NCI-H748 treated with DMSO at 0.1 percent for 48 hours (cell line): ENCODE measurements at regions not wholly inside any gene's neighbourhood (a gene's known extent, or its start where the extent isn't known, plus 50 kb on each side); places are given as distances from the start of the nearest gene placed in this dataset.

Source experiments
- DNase-seq: peaks from one replicate; lab custom pipeline; 2025; lab: John Stamatoyannopoulos, UW

DNA sequence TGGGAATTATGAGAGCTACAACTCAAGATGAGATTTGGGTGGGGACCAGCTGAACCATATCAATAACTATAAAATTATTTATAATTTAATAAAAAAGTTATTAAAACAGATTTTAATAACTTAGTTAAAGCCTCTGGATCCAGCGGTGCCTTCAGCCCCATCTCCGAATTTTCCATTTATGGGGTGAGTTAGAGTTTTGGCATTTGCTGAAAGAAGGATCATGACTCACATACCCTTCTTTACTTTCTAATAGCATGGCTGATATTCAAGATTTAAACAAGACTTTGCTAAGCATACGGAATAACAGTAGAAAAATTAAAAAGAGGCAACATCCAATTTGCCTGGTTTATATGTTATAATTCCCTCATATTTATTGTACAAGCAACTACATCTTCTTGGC is 94.5 kb downstream of the RDH14 start:
- DNase-seq, result no peak

DNA sequence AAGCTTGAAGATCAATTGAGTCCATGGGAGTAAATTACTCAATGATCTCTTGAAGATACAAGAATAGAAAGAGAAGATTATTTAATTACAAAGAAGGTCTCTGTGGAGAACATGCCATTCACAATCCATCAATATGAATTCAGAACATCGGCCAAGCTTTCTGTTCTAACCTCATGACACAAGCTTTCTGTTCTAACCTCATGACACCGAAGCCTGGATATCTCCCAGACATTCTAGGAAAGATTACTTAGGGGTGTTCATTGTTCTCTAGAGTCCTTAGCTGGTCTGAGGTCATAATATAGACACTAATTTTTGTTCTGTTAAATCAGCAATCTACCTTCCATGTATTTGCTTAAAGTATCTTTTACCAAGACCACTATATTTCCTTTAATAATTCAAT is 95.5 kb downstream of the RDH14 start:
- no peak for DNase-seq

DNA sequence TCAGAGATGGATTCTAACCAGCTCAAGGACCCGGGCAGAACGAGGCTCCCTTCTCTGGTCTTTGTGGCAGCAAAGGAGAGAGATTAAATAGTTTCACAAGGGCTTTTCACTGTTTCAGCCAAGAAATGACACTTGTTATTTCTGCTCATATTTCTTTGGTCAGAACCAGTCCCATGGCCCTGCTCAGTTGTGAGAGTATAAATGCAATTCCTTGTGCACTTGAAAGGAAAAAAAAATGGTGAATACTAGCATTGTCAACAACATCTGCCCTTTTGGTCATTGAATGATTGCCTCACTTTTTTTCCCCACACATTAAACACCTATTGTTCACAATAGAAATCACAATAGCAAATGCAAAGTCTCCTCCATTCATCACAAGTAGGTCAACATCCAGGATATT is 104.4 kb downstream of the RDH14 start:
- no peak for DNase-seq

DNA sequence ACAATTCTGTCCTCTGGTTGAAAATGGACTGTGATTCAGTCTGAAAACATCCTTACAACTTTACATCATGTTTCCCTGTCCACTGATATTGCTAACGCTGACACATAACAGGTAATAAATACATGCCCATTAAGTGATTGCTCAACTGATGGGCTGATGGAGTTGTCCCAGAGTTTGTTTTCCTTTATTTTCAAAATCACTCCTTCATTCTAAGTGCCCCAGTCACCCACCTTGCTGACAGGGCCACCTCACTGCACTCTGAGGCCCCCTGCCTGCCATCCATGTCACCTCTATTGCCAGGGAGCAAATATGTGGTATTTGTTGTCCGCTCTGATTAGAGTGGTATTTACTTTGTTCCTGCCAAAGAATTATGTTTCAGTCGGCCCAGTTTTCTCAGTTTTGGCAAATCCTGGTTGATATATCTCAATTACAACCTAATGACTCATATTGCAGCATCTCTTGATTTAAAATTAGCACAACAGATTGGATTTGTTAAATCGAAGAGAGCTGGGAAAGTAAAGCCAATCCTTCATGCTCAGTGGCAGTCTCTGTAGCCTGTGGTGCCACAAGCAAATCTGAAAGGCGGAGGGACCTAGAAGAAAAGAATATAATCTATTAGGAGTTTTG is 105.1 kb downstream of the RDH14 start:
- no peak for DNase-seq

DNA sequence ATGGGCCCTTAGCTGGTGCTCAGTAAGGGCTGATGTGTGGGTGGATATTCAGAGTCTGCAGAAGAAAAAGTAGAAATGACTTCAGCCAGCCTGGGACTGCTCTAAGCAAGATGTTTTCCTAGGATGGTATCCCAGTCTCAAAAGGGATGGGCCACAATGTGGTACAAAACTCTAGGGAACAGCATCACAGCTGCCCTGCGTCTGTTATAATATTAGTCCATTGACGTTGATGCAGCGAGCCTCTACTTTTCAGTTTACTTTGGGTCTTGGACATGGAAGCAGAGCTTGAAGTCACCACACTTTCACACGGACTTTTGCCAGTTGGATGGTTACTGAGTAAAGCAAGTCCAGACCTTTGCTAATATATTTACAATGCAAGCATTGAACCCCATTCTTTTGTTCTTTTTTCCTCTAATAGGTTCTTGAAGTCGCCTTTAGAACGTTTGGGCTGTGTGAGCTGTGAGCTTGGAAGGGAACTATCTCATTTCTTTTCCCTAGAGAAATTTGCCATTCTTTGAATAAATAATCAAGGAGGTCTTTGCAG is 105.7 kb downstream of the RDH14 start:
- no peak for DNase-seq

DNA sequence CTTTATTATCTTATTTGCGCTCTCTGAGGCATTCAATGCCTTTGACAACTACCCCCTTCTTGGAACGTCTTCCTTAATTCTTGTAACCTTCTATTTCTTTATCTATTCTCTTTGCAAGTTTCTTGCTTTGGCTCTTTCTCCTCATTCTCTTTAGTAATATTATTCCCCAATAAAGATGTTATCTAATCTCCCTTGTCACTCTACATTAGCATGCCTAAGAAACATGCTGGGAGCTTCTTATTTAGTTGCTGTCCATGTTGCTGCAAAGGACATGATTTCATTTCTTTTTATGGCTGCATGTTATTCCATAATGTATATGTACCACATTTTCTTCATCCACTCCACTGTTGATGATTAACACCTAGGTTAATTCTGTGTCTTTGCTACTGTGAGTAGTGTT is 113.7 kb downstream of the RDH14 start:
- no peak for DNase-seq

DNA sequence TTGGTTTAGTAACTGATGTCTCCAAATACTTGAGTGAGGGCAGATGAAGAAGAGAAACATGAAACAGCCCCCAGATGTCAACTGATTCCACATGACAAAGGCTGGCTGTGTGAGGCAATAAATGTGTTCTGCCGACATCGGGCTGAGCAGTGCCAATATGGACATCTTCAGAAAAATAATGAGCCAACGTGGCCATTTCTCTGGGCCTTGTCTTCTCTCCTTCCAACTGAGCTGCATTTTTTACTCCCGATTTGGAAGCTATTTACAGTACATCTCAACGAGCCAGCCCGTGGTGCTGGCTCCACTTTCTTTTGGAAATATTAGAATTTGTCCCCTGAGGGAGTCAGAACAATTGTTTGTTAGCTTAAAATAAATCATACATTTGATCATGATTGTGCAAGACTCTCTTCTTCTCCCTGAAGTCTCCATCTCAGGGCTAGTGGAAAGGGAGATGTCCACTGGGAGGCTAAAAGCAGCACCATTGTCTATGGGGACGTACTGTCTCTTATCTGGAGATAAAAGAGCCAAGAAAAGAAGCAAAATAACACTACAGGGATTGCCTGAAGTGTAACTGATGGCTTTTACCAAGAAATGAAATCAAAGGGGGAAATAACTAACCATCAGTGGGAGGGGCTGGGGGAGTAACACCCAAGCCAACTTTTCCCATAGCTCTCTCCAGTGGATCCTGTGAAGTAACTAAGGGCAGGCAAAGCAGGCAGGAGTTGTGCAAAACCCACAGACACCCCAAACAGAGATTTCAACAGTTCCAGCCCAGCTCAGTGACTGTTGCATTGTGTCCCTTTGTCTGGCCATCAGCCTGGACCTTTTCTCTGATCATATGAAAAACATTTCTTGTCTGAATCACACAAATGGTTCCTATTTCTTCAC is 114.8 kb downstream of the RDH14 start:
- DNase-seq, result no peak

DNA sequence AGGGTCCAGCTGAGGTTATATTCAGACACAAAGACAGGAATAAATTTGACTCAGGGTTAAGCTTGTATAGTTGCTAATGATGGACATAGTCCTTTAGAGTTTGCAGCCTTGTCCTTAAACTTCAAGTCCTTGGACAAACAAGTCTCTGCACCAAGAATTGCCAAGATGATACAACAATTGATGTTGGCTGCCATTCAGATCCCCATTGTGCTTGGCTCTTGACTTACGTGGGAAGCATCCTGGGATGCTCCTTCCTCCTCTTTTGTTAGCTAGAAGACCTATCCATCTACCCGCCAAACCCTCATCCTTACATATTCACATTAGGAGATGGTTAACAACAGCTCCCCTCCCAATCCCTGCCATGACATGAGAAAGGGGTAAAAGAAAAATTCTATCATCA is 115.6 kb downstream of the RDH14 start:
- DNase-seq, result no peak

DNA sequence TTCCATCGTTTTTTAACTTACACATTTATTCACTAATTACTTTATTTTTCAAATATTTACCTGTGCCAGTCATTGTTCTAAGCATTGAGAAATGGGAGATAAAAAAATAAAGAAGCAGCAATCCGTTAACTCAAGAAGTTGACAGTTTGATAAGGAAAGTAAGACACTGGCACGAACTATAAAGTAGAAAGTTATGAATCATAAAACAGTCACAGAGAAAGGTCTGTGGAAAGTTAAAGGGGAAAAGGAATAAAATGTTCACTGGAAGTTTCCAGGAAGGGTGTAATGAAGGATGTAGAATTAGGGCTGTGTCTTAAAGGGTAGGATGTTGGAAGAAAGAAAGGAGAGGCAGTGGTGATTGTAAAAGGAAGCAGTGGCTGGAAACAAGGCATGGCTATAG is 118.9 kb downstream of the RDH14 start:
- DNase-seq, result no peak

DNA sequence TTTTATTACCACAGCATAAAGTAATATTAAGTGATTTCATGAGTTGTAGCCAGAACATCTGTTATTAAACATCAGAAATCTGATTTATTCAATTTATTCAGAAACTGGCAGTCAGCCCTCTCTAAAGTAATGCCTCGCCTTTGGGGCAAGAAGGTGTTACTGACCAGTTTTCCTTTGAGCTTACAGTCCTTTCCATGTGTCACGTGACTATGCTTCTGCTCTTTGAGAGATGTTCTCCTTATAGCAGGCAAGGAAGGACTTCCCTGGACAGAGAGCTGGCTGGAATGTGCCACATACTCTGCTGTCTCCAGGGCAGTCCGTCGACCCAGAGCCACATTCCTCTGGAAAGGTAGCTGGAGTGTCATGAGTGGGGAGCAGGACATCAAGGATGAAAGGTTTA is 119.7 kb downstream of the RDH14 start:
- DNase-seq, result no peak

DNA sequence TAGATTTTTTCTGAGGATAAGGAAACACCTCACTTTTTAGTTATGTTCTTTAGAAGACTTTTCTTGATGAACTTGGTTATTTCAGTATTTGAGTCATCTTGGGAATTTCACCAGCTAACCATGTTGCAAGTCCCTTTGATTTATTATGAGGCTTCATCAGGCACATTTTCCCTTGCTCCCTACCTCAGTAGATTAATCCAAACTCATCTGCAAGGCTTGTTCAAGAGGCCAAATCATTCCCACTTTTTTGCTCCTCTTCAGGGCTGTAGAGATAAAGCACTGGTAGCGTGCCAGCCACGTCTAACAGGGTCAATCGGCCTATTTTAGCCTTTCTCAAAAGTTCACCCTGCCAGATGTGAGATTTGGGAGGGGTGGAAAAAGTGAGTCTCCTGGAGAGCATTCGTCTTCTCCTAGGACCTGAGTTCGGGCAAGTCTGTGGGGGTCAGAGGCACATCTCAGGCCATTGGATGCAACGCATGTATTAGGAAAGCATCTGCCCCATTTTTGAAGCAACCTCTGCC is 120.3 kb downstream of the RDH14 start:
- no peak for DNase-seq

DNA sequence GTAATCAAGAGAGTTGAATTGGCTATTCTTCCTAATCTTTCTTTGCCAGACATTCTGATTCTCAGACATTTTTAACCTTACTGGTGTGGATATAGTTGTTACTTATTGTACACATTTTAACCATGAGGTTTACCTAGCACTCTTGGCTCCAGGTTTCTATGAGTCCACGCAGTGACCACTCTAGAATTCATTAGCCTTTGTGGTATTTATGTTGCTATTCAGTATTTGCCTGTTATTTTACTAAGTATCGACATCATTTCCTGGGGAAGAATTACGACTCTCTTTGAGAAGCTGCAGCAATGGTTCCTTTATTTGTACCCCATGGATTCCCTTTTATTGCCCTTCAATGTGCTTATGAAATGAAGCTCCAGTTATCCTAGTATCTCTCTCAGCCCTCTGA is 120.7 kb downstream of the RDH14 start:
- no peak for DNase-seq

DNA sequence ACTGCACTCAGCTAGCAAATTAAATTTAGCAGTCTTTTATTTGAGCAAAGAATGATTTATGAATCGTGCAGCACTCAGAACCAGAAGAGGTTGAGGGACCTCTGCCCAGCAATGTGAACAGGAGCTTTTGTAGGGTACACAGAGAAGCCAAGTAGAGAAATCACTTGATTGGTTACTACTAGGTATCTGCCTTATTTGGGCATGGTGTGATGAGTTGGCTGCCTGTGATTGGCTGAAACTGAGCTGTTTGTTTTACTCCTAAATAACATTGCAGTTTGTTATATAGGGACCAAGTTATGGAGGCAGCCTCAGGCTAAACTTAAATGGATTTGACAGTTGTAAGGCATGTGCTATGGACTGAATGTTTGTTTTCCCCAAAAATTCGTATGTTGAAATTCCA is 122.5 kb downstream of the RDH14 start:
- DNase-seq, result no peak

DNA sequence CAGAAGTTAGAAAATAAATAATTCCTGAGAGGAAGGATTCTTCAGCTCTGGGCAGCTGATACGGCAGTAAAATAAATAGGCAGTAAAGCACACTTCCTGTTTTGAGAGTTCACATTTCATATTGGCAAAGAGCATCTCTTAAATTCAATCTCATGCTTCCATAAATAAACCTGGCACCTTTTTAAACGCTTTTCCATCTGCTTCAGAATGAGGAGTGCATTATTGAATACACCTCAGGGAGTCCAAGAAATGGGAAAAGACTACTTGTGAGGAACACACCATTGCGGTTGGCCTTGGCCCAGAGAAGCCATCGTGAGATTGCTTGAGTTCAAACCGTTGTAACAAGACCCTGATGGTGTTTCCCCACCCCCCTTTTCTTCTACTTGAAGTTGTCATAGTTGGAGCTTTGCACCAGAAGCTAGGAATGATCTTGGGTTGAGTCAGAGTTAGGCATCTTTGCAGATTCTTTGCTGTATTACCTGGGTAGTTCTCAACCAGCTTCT is 123.9 kb downstream of the RDH14 start:
- DNase-seq, result no peak

DNA sequence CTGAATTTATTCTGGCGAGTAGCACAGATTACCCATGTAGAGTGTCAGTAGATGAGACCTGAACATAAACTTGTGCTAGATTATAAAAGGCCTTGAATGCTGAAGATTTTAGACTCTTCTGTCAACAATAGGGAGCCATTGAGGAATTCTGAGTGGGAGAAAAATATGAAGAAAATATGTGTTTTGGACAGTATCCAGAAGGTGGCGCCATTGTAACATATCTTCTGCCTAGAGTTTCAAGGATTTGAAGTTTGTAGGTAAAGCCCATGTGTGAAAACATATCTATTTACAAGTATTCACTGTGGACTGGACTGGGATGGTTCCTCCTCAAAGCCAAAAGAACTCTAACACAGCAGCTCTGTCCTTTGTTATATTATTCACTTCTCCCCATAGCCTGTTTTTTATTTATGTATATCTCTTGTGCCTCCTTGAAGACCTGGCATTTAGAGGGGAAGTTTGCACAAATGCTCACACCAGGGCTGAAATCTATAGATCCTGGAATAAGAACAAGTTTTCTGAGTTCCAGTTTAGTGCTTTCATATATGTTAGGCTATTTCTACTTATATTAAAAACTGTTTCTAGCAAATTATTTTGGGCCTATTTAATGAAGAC is 124.9 kb downstream of the RDH14 start:
- peak; percentile 68 for DNase-seq

DNA sequence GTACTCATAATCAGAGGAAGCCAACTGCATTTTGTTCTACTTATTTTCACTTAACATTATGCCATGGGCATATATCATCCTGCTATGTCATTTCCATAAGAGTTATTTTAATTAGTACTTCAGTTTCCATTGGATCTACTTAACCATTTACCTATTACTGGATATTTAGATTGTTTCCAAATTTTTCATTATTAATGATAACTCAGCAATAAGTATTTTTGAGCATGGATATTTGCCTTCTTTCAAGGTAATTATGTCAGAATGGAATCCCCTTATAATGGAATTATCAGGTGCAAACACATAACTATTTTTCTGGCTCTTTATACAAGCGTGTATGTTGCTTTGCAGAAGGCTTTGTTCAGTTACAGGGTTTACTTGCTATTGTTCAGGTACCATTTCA is 126.6 kb downstream of the RDH14 start:
- no peak for DNase-seq

DNA sequence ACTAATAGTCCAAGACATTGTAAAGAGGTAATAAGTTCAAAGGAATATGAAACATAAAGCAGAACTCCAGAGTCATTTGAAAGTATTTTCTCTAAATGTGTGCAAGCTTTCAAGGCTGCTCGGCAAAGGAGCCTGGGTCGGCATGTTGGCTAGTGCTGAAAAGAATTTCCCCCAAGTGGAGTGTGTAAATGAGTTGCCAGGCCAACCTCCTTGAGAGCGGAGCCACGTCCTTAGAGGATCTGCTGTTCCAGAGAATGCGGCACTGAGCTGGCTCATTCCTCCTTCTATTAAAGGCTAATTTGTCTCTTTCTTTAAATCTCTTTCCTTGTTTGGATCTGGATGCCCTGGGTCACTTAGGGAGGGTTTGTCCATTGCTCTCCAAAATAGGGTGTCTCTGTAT is 127.5 kb downstream of the RDH14 start:
- no peak for DNase-seq

DNA sequence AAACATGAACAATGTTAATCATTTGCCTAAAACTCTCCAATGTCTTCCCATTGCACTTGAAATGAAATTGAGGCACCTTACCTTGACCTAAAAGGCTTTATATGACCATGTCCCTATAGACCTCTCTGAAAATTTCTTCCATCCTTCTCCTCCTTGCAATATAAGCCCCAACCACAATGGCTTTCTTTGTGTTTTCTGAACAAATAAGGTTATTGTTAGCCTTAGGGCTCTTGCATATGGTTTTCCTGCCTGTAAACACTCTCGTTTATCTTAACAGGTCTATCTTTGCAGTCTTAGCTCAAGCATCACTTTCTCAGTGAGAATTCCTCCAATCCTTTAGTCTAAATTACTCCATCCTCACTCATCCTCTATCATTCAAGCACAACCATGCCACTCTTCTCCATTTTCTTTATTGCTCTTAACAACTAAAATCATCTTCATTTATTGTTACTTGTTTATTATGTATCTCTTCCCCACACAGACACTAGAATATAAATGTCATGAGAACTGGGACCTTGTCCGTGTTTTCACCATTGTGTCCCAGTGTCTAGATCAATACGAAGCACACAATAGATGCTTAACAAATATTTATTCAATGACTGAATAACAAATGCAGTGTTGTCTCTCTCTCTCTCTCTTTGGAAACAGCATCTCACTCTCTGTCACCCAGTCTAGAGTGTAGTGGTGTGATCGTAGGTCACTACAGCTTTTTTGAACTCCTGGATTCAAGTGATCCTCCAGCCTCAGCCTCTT is 129.3 kb downstream of the RDH14 start:
- no peak for DNase-seq

DNA sequence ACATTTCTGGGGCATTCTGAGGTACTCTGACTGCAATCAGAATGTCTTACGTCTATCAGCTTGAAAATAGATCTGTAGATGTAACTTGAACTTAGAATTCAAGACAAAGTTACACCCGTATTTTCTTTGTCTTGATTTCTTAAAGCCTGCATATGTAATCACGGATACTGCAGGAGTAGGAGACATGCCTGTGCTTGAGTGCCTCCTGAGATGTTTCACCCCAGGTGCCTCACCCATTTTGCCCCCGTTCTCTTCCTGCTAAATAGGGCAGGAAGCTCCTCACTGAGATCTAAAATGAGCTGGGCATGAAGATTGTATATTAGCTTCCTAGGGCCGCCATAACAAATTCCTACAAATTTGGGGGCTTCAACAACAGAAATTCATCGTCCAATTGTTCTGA is 131.9 kb downstream of the RDH14 start:
- DNase-seq, result no peak

DNA sequence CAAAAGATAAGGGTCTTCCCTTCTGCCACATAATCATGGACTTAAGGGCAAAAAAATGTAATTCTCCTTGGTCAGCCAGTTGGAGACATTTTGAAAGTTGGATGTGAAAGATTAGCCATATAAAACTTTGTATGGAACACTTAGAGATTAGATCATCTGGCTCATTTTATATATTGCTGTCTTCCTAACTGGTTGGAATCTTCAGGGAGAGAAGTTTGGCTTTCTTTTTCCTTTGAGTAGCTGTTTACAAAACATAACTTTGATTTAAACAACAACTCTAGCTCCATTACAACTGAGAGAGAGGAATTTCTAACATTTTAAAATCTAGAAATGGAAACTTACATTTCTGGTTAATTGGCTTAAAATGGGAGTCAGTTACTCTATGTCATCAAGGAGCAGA is 132.7 kb downstream of the RDH14 start:
- DNase-seq, result no peak

DNA sequence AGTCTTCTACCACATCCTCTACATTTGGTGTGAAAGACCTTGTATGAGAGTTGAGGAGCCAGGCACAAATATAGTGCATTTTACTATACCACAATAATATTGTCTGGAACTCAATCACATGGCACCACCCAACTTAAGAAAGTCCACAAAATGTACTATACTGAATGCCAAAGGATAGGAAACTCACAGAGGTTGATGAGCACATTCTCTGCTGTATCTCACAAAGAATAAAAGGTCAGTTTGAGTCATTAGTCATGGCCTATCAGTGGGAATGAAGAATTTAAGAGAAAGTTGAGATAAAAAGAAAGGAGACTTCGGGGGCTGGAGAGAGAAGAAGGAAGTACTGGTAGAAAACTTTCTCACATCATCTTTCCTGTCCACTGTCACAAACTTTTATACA is 134.3 kb downstream of the RDH14 start:
- no peak for DNase-seq

DNA sequence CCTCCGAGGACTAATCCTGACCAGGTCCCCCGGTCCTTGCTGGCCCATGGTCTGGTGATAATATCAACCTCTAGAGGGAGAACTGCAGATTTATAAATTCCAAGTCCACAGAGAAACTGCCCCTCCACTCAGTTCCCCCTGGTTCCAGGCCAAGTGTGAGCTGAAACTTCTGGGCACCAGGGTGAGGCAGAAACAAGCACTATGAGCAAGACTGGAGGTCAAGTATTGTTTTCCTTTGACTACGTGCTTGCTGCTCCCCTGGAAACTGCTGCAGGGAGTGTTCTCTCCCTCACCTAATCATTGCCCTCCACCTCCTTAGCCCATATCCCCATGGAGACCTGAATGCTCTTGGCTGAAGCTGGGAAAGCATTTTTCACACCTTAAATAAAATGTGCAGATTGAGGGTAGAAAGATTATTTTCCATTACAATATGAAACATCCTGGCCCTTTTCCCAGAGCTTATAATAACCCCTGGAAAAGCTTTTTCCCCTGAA is 135.2 kb downstream of the RDH14 start:
- no peak for DNase-seq
